OCI-LY7 (cell line): ENCODE measurements at regions not wholly inside any gene's neighbourhood (a gene's known extent, or its start where the extent isn't known, plus 50 kb on each side); places are given as distances from the start of the nearest gene placed in this dataset.

Source experiments
- BruUV-seq: library from RNA; stranded (reverse); fragments of 400-500 nt; replicated peaks from 2 replicates; lab custom pipeline; 2021; lab: Mats Ljungman, UMichigan
- CTCF ChIA-PET: fragments of 300-600 bp; sonication (Branson Sonifier 250); formaldehyde crosslinking; loops from one replicate; lab custom pipeline; 2022; ENCODE audit warnings: antibody characterized with exemption; ENCODE audit not compliant: unreplicated experiment; lab: Charles Lee
- POLR2A ChIA-PET: fragments of 300-600 bp; sonication (Branson Sonifier 250); formaldehyde crosslinking; loops from one replicate; lab custom pipeline; 2022; ENCODE audit warnings: antibody characterized with exemption; lab: Charles Lee
- DNase-seq: peaks from one replicate; pipeline ENCODE4 v3.0.0-alpha.2; 2015; ENCODE audit warnings: low spot score
- H2AFZ ChIP-seq: fragments of 200-600 bp; sonication (generic), shearing (Covaris generic); 2 replicates; pipeline ENCODE4 v1.6.1; 2014; ENCODE audit warnings: mild to moderate bottlenecking, antibody characterized with exemption, low read length, moderate library complexity
- H3K27ac ChIP-seq: fragments of 200-600 bp; sonication (generic); 2 replicates; pipeline ENCODE4 v1.5.1; 2014; ENCODE audit warnings: mixed run types, low read depth, mild to moderate bottlenecking, moderate library complexity, low read length, inconsistent platforms; ENCODE audit not compliant: poor library complexity, severe bottlenecking
- H3K36me3 ChIP-seq: fragments of 200-600 bp; sonication (generic); 2 replicates; pipeline ENCODE4 v1.6.1; 2014; ENCODE audit warnings: mild to moderate bottlenecking, antibody characterized with exemption, low read length, moderate library complexity, mixed read lengths; ENCODE audit not compliant: insufficient read depth
- H3K4me1 ChIP-seq: fragments of 200-600 bp; sonication (generic); 2 replicates; pipeline ENCODE4 v1.5.1; 2014; ENCODE audit warnings: mild to moderate bottlenecking, low read length; ENCODE audit not compliant: insufficient read depth, poor library complexity, severe bottlenecking
- H3K4me2 ChIP-seq: fragments of 200-600 bp; sonication (generic); 2 replicates; pipeline ENCODE4 v1.6.1; 2014; ENCODE audit warnings: mild to moderate bottlenecking, low read length
- H3K4me3 ChIP-seq: fragments of 200-600 bp; sonication (generic); 2 replicates; pipeline ENCODE4 v1.5.1; 2014; ENCODE audit warnings: mild to moderate bottlenecking, low read depth, low read length; ENCODE audit not compliant: poor library complexity, severe bottlenecking
- H3K79me2 ChIP-seq: fragments of 200-600 bp; sonication (generic); 2 replicates; pipeline ENCODE4 v1.6.1; 2016; ENCODE audit warnings: low read depth, mild to moderate bottlenecking, low read length, moderate library complexity, mixed read lengths; ENCODE audit not compliant: insufficient read depth
- H3K9me2 ChIP-seq: fragments of 200-600 bp; sonication (generic); 2 replicates; pipeline ENCODE4 v1.6.1; 2016; ENCODE audit warnings: mild to moderate bottlenecking, low read length, mixed read lengths; ENCODE audit not compliant: insufficient read depth
- H3K9me3 ChIP-seq: fragments of 200-600 bp; sonication (generic); 2 replicates; pipeline ENCODE4 v1.6.1; 2014; ENCODE audit warnings: mild to moderate bottlenecking, mixed run types, low read length, mixed read lengths
- H4K20me1 ChIP-seq: fragments of 200-600 bp; sonication (generic); 2 replicates; pipeline ENCODE4 v1.6.1; 2014; ENCODE audit warnings: mild to moderate bottlenecking, antibody characterized with exemption, low read length, moderate library complexity, mixed read lengths; ENCODE audit not compliant: insufficient read depth
- CTCF ChIP-seq: fragments of 200-600 bp; sonication (generic); conservative IDR thresholded peaks from 2 replicates; pipeline ENCODE4 v1.5.1; 2014; ENCODE audit warnings: mild to moderate bottlenecking, antibody characterized with exemption, low read length, moderate library complexity, mixed read lengths
- EZH2phosphoT487 ChIP-seq: fragments of 200-600 bp; sonication (generic); IDR thresholded peaks from 2 replicates; pipeline ENCODE4 v1.6.1; 2018; ENCODE audit warnings: low read depth, borderline replicate concordance, mild to moderate bottlenecking, mixed run types, antibody characterized with exemption, low read length, moderate library complexity, mixed read lengths
- intact Hi-C: fragments of 100-400 bp; cut with micrococcal nuclease; formaldehyde crosslinking; loops from one replicate; pipeline ENCODE4 v1.10.0; 2022; ENCODE audit not compliant: unreplicated experiment

- Histone ChIP-seq H3K4me3 (no peak overlapping the region), H3K9me2 (no peaks in the 10 kb centered on the region), H3K36me3 (no peaks in the 10 kb centered on the region), H2AFZ (no peak overlapping the region), H3K4me2 (no peak overlapping the region), H3K27ac (no peak overlapping the region), H3K4me1 (no peaks in the 10 kb centered on the region), H3K79me2 (no peaks in the 10 kb centered on the region), H4K20me1 (no peaks in the 10 kb centered on the region), H3K9me3 (no peaks in the 10 kb centered on the region)
- BruUV-seq = no TSS peak
- CTCF ChIA-PET = no interaction called here
- DNase-seq = no peak
- POLR2A ChIA-PET = interaction anchor here (0.5 to 0.6 kb wide), 2 partner anchors 15 to 155 kb away, joined by 4 to 6 read pairs; no protein-coding TSS in a partner anchor
- intact Hi-C loops = no loop called here
- TF ChIP-seq CTCF (no peak), EZH2phosphoT487 (no peak)
These were observed 73.1 kb upstream of the SLC38A2 start for GRCh38 chr12:46445551-46446235.

GRCh38 chr12:46445093-46445492, 72.5 kb upstream of the SLC38A2 start:
- Histone ChIP-seq H3K9me2 (no peaks in the 10 kb centered on the region), H2AFZ (no peak overlapping the region), H3K4me1 (no peaks in the 10 kb centered on the region), H3K36me3 (no peaks in the 10 kb centered on the region), H3K4me3 (no peak overlapping the region), H3K27ac (no peak overlapping the region), H3K9me3 (no peaks in the 10 kb centered on the region), H3K4me2 (no peak overlapping the region), H3K79me2 (no peaks in the 10 kb centered on the region), H4K20me1 (no peaks in the 10 kb centered on the region)
- intact Hi-C loops = no loop called here
- BruUV-seq = no TSS peak
- POLR2A ChIA-PET = interaction anchor here (0.5 kb wide), 1 partner anchor 154 kb away, joined by 4 read pairs; no protein-coding TSS in a partner anchor
- no peak for DNase-seq
- CTCF ChIA-PET = no interaction called here
- TF ChIP-seq CTCF = no peak
- TF ChIP-seq EZH2phosphoT487 = no peak

- H3K4me1 ChIP-seq = no peaks in the 10 kb centered on the region
- TF ChIP-seq EZH2phosphoT487 (no peak), CTCF (no peak)
- H4K20me1 ChIP-seq = no peaks in the 10 kb centered on the region
- H3K9me2 ChIP-seq = no peaks in the 10 kb centered on the region
- no peaks in the 10 kb centered on the region for H3K79me2 ChIP-seq
- no peak overlapping the region for H3K4me2 ChIP-seq
- no peak overlapping the region for H2AFZ ChIP-seq
- H3K27ac ChIP-seq = no peak overlapping the region
- BruUV-seq = no TSS peak
- DNase-seq = no peak
- H3K4me3 ChIP-seq = no peak overlapping the region
- H3K36me3 ChIP-seq = no peaks in the 10 kb centered on the region
- intact Hi-C loops = no loop called here
- ChIA-PET POLR2A (no interaction called here), CTCF (no interaction called here)
- no peaks in the 10 kb centered on the region for H3K9me3 ChIP-seq
These were observed 71.2 kb upstream of the SLC38A2 start for GRCh38 chr12:46443594-46444263.
